Ovary (tissue), 3 donors: ENCODE measurements at regions not wholly inside any gene's neighbourhood (a gene's known extent, or its start where the extent isn't known, plus 50 kb on each side); places are given as distances from the start of the nearest gene placed in this dataset.

Experiments
- EP300 ChIP-seq: sonication (generic); formaldehyde crosslinking; IDR thresholded peaks from one replicate; pipeline ENCODE4 v1.6.1; 2017; ENCODE audit warnings: antibody characterized with exemption
- POLR2A ChIP-seq: fragments of 450-650 bp; IDR thresholded peaks from one replicate; pipeline ENCODE4 v1.6.1; 2017; ENCODE audit warnings: antibody characterized with exemption, mild to moderate bottlenecking, moderate library complexity
- TF ChIP-seq, protein P1 (sequence below), 3 donors: fragments of 450-650 bp in 2 of 3; fragments of 200-600 bp in 1 of 3; IDR thresholded peaks; one replicate each; pipeline versions ENCODE4 v1.5.1 to v1.8.0; 2016 to 2022; ENCODE audit warnings: antibody characterized with exemption in 3 of 3, mild to moderate bottlenecking in 1 of 3
- donor health status: DM: no; HTN: no; CAD: no.

GRCh38 chrX:87874043-87874442 lies 356.4 kb downstream of the KLHL4 start:
- TF ChIP-seq, protein P1, sequence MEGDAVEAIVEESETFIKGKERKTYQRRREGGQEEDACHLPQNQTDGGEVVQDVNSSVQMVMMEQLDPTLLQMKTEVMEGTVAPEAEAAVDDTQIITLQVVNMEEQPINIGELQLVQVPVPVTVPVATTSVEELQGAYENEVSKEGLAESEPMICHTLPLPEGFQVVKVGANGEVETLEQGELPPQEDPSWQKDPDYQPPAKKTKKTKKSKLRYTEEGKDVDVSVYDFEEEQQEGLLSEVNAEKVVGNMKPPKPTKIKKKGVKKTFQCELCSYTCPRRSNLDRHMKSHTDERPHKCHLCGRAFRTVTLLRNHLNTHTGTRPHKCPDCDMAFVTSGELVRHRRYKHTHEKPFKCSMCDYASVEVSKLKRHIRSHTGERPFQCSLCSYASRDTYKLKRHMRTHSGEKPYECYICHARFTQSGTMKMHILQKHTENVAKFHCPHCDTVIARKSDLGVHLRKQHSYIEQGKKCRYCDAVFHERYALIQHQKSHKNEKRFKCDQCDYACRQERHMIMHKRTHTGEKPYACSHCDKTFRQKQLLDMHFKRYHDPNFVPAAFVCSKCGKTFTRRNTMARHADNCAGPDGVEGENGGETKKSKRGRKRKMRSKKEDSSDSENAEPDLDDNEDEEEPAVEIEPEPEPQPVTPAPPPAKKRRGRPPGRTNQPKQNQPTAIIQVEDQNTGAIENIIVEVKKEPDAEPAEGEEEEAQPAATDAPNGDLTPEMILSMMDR (IDR thresholded peaks at IDR 0.05) = no peak
- TF ChIP-seq POLR2A (no peak), EP300 (no peak)
